IMR-90 (cell line): ENCODE measurements at regions not wholly inside any gene's neighbourhood (a gene's known extent, or its start where the extent isn't known, plus 50 kb on each side); places are given as distances from the start of the nearest gene placed in this dataset.

Source experiments
- ATAC-seq: fragments of 200-7000 bp; cut with Tn5 transposase; 2 replicates; pipeline ENCODE4 v1.9.1; 2020; ENCODE audit warnings: low read depth, mild to moderate bottlenecking, moderate library complexity
- BruUV-seq: library from RNA; stranded (reverse); fragments of 400-500 nt; replicated peaks from 2 replicates; lab custom pipeline; 2021; lab: Mats Ljungman, UMichigan
- CTCF ChIA-PET: fragments of 300-600 bp; formaldehyde crosslinking; extraction: SDS; loops from one replicate; lab custom pipeline; 2021; ENCODE audit warnings: antibody characterized with exemption; lab: Yijun Ruan, JAX
- POLR2A ChIA-PET: fragments of 300-600 bp; sonication (Branson Sonifier 250); formaldehyde crosslinking; loops from one replicate; lab custom pipeline; 2022; ENCODE audit warnings: antibody characterized with exemption; ENCODE audit not compliant: unreplicated experiment; lab: Charles Lee
- DNase-seq: peaks from one replicate; pipeline ENCODE4 v3.0.0; 2013
- H2AFZ ChIP-seq: replicated peaks from 2 replicates; pipeline ENCODE3; 2013; ENCODE audit warnings: low read length, mild to moderate bottlenecking; ENCODE audit not compliant: poor library complexity
- H2AK5ac ChIP-seq: 2 replicates; pipeline ENCODE4 v1.6.1; 2013; ENCODE audit warnings: low read depth, low read length, inconsistent platforms
- H2AK9ac ChIP-seq: replicated peaks from 2 replicates; pipeline ENCODE3; 2013; ENCODE audit warnings: mild to moderate bottlenecking, low read depth, low read length, moderate library complexity; ENCODE audit not compliant: poor library complexity
- H2BK120ac ChIP-seq: 2 replicates; pipeline ENCODE4 v1.6.1; 2013; ENCODE audit warnings: low read depth, low read length, inconsistent platforms
- H2BK15ac ChIP-seq: 3 replicates; pipeline ENCODE4 v1.6.1; 2013; ENCODE audit warnings: low read depth, low read length, inconsistent platforms
- H2BK20ac ChIP-seq: 2 replicates; pipeline ENCODE4 v1.6.1; 2013; ENCODE audit warnings: low read depth, mild to moderate bottlenecking, inconsistent platforms, low read length, moderate library complexity
- H2BK5ac ChIP-seq: 2 replicates; pipeline ENCODE4 v1.6.1; 2013; ENCODE audit warnings: mild to moderate bottlenecking, low read depth, low read length, inconsistent platforms; ENCODE audit not compliant: poor library complexity, severe bottlenecking
- H3K14ac ChIP-seq: replicated peaks from 2 replicates; pipeline ENCODE4 v1.6.1; 2013; ENCODE audit warnings: low read depth, low read length, inconsistent platforms
- H3K18ac ChIP-seq: 2 replicates; pipeline ENCODE4 v1.6.1; 2013; ENCODE audit warnings: low read depth, low read length, control low read depth
- H3K23ac ChIP-seq: 2 replicates; pipeline ENCODE4 v1.6.1; 2013; ENCODE audit warnings: low read depth, low read length, inconsistent platforms
- H3K27ac ChIP-seq: 2 replicates; pipeline ENCODE4 v1.5.1; 2013; ENCODE audit warnings: mild to moderate bottlenecking, control low read depth, low read length; ENCODE audit not compliant: insufficient read depth
- H3K27me3 ChIP-seq: 2 replicates; pipeline ENCODE4 v1.6.1; 2013; ENCODE audit warnings: low read length; ENCODE audit not compliant: control insufficient read depth, insufficient read depth
- H3K36me3 ChIP-seq: 2 replicates; pipeline ENCODE4 v1.6.1; 2013; ENCODE audit warnings: low read length, mixed read lengths; ENCODE audit not compliant: control insufficient read depth, insufficient read depth
- H3K4ac ChIP-seq: 2 replicates; pipeline ENCODE4 v1.6.1; 2013; ENCODE audit warnings: low read depth, low read length, inconsistent platforms
- H3K4me1 ChIP-seq: 2 replicates; pipeline ENCODE4 v1.6.1; 2013; ENCODE audit warnings: low read length, mixed read lengths; ENCODE audit not compliant: control insufficient read depth, insufficient read depth
- H3K4me2 ChIP-seq: 2 replicates; pipeline ENCODE4 v1.6.1; 2013; ENCODE audit warnings: low read depth, mild to moderate bottlenecking, control low read depth, low read length, moderate library complexity
- H3K4me3 ChIP-seq: 2 replicates; pipeline ENCODE4 v1.5.1; 2013; ENCODE audit warnings: low read depth, mild to moderate bottlenecking, control low read depth, low read length, moderate library complexity; ENCODE audit not compliant: insufficient read depth
- H3K56ac ChIP-seq: 2 replicates; pipeline ENCODE4 v1.6.1; 2013; ENCODE audit warnings: low read length, inconsistent platforms; ENCODE audit not compliant: insufficient read depth; ENCODE audit errors: extremely low read depth
- H3K79me1 ChIP-seq, 2 experiments: 2 replicates each; pipeline ENCODE4 v1.6.1; 2013; ENCODE audit warnings: low read length in 2 of 2, inconsistent platforms in 1 of 2, low read depth in 1 of 2
- H3K9ac ChIP-seq: 2 replicates; pipeline ENCODE4 v1.6.1; 2013; ENCODE audit warnings: low read depth, low read length, control low read depth
- H3K9me1 ChIP-seq: 2 replicates; pipeline ENCODE4 v1.6.1; 2013; ENCODE audit warnings: low read length, inconsistent platforms; ENCODE audit not compliant: insufficient read depth
- H3K9me3 ChIP-seq: 2 replicates; pipeline ENCODE4 v1.6.1; 2013; ENCODE audit warnings: low read length; ENCODE audit not compliant: control insufficient read depth, insufficient read depth
- H4K20me1 ChIP-seq: 2 replicates; pipeline ENCODE4 v1.6.1; 2013; ENCODE audit warnings: low read length, inconsistent platforms; ENCODE audit not compliant: insufficient read depth
- H4K5ac ChIP-seq: 2 replicates; pipeline ENCODE4 v1.6.1; 2013; ENCODE audit warnings: mild to moderate bottlenecking, low read depth, low read length, control low read depth
- H4K8ac ChIP-seq, 2 experiments: 2 replicates each; pipeline ENCODE4 v1.6.1; 2013; ENCODE audit warnings: low read depth in 2 of 2, low read length in 2 of 2, control low read depth in 1 of 2, inconsistent platforms in 1 of 2
- H4K91ac ChIP-seq: 2 replicates; pipeline ENCODE4 v1.6.1; 2013; ENCODE audit warnings: low read depth, low read length, inconsistent platforms; ENCODE audit not compliant: insufficient read depth
- CHD1 ChIP-seq: IDR thresholded peaks from 2 replicates; pipeline ENCODE4 v1.6.1; 2012; ENCODE audit warnings: low read depth, low read length, improper control_type of control experiment
- RAD21 ChIP-seq: IDR thresholded peaks from 2 replicates; pipeline ENCODE4 v1.6.1; 2012; ENCODE audit warnings: low read length, improper control_type of control experiment
- WGBS, 2 experiments: methylation state at CpG; one replicate each; pipeline versions ENCODE4 v1.1.5 to v1.1.7; 2013; ENCODE audit warnings: missing lambda C conversion rate in 2 of 2; ENCODE audit not compliant: insufficient read length in 1 of 2; ENCODE audit errors: extremely low coverage in 2 of 2; 5-methylcytosine and 5-hydroxymethylcytosine counted together
- dilution Hi-C: fragments of 300-500 bp; cut with HindIII; formaldehyde crosslinking; loops from one replicate; pipeline ENCODE4 v1.14.3; 2018; ENCODE audit warnings: low sequenced_read_pairs; ENCODE audit not compliant: unreplicated experiment
- in situ Hi-C: fragments of 300-500 bp; cut with MboI; formaldehyde crosslinking; loops from 3 replicates; pipeline ENCODE4 v1.14.3; 2019; ENCODE audit warnings: low sequenced_read_pairs, inconsistent platforms, mixed read lengths
- intact Hi-C: fragments of 100-400 bp; cut with micrococcal nuclease; formaldehyde crosslinking; loops from 2 replicates; pipeline ENCODE4 v1.10.0; 2022
- TF ChIP-seq, protein P1 (sequence below): conservative IDR thresholded peaks from 2 replicates; pipeline ENCODE4 v1.5.1; 2012; ENCODE audit warnings: mild to moderate bottlenecking, low read depth, low read length, improper control_type of control experiment

DNA sequence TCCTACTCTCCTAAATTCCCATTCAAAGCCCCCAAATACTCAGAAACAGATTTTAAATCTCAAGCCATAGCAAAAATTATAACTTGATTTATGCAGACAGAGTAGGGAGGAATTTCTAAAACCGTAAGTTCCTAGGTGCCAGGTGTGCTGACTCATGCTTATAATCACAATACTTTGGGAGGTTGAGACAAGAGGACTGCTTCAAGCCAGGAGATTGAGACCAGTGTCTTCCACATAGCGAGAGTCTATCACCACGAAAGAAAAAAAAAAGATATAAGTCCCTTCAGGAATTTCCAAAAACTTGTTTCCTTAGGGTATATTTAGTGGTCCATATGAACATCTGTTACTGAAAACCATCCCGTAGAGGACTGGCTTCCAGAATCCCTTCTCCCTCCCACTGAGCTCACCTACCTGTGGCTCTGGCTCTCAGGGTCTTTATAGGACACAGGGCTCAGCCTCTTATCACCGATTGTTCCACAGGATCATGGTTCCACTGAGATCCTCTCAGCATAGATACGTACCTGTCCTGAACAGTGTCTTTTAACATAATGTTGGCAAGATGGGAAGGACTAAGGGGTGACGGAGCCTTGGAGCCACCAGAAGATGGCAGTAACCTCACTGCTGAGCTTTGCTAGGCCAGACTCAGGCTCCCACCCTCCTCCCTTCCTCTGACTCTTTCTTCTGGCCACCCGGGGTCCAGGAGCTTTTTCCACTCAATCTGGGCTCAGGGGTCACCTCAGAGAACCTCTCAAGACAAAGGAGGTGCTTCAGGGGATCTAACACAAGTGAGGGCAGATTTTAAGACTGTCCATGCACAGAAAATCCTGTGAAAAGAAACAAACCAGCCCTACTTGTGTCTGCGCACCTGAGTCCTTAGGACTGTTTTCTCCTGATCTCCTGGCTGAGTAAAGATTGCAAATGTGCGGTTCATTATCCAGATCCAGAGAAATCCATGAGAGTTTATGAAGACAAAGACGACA is 117.5 kb upstream of the TOP3B start:
- in situ Hi-C loops: no loop called here
- H4K91ac ChIP-seq: no peak overlapping the region; the same call in 1 of the 2 replicates
- 0% methylated on average over 1 of the region's 11 CpGs; no CpG with 5 or more reads in 1 of the 2 experiments for WGBS, 2 experiments
- no peaks in the 10 kb centered on the region for H3K27me3 ChIP-seq
- 0 out of 2 replicates have a peak, but pooled peaks have one; percentile 37 for ATAC-seq
- no peak overlapping the region for H3K4me3 ChIP-seq
- no peak overlapping the region for H3K18ac ChIP-seq
- TF ChIP-seq RAD21 (peak; percentile 45), CHD1 (no peak)
- TF ChIP-seq, protein P1, sequence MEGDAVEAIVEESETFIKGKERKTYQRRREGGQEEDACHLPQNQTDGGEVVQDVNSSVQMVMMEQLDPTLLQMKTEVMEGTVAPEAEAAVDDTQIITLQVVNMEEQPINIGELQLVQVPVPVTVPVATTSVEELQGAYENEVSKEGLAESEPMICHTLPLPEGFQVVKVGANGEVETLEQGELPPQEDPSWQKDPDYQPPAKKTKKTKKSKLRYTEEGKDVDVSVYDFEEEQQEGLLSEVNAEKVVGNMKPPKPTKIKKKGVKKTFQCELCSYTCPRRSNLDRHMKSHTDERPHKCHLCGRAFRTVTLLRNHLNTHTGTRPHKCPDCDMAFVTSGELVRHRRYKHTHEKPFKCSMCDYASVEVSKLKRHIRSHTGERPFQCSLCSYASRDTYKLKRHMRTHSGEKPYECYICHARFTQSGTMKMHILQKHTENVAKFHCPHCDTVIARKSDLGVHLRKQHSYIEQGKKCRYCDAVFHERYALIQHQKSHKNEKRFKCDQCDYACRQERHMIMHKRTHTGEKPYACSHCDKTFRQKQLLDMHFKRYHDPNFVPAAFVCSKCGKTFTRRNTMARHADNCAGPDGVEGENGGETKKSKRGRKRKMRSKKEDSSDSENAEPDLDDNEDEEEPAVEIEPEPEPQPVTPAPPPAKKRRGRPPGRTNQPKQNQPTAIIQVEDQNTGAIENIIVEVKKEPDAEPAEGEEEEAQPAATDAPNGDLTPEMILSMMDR: peak; percentile 50
- no TSS peak for BruUV-seq
- dilution Hi-C loops: no loop called here
- no peak overlapping the region for H3K9ac ChIP-seq
- peaks cover 14% of the 10 kb centered on the region for H3K9me3 ChIP-seq
- H2BK15ac ChIP-seq: 0 out of 3 replicates have a peak overlapping the region, but pooled peaks have one; percentile 23
- no peak overlapping the region for H2BK5ac ChIP-seq
- no peak overlapping the region; the same call in 1 of the 2 replicates for H2BK20ac ChIP-seq
- H3K56ac ChIP-seq: no peak overlapping the region
- H3K14ac ChIP-seq: no peak overlapping the region
- peaks cover 3% of the 10 kb centered on the region for H3K4me1 ChIP-seq
- intact Hi-C loops: no loop called here
- H4K5ac ChIP-seq: no peak overlapping the region
- H3K4ac ChIP-seq: 0 out of 2 replicates have a peak overlapping the region, but pooled peaks have one; percentile 29
- no peaks in the 10 kb centered on the region for H4K20me1 ChIP-seq
- H2AK9ac ChIP-seq: no peak overlapping the region
- peak overlapping the region; percentile 7 for H2AFZ ChIP-seq
- POLR2A ChIA-PET: no interaction called here
- H3K4me2 ChIP-seq: no peak overlapping the region
- H2AK5ac ChIP-seq: peak overlapping the region; percentile 75
- H3K23ac ChIP-seq: no peak overlapping the region
- no peak overlapping the region for H3K27ac ChIP-seq
- no peak overlapping the region for H2BK120ac ChIP-seq
- no peak overlapping the region for H4K8ac ChIP-seq
- CTCF ChIA-PET: interaction anchor here (0.7 to 1.6 kb wide), 4 partner anchors 11 to 70 kb away, joined by 3 to 6 read pairs (median 4); no protein-coding TSS in a partner anchor
- no peaks in the 10 kb centered on the region for H3K79me1 ChIP-seq
- H3K36me3 ChIP-seq: no peaks in the 10 kb centered on the region
- H3K9me1 ChIP-seq: peaks cover 3% of the 10 kb centered on the region
- DNase-seq: peak; percentile 32
